ENCODE measurements at regions not wholly inside any gene's neighbourhood (a gene's known extent, or its start where the extent isn't known, plus 50 kb on each side); places are given as distances from the start of the nearest gene placed in this dataset.

DNA sequence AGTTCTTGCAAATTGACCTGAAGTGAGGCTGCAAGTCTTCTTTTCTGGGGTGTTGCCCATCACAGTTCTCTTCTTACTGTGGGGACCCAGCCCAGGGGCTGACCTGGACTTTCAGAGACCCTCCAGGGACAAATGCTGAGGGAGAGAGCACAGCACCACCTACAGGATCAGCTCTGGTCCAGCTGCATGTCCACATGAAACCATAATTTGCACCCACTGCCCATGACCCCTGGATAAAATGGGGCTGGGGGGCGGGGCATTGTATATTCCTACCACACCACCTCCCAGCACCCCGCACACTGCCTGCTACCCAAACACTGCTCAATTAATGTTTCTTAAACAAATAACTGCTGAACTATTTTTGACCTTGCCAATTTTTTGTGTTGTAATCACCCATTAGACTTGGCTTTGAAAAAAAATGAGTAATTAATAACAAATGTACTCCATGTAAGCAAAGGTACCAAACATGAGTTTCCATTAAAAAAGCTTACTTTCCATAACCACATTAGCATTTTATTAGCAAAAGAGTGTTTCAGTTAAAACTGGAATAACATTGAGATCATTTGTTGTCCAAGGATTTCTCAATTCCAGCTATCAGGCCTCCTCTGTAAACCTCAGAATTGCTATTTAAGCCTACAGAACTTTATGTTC, 168.0 kb upstream of the RAB4A start:
- Histone ChIP-seq H3K4me3 (ENCODE audit: low read length in 2 of 2) (no peak overlapping the region), H3K27me3 (ENCODE audit: control insufficient read depth in 1 of 2, insufficient read depth in 2 of 2, low read length in 2 of 2) (peaks cover 0 to 2% of the 10 kb centered on the region in 2 donors), H3K4me1 (ENCODE audit: control insufficient read depth, insufficient read depth, low read length) (peaks cover 8% of the 10 kb centered on the region), H3K9ac (ENCODE audit: low read length in 2 of 2) (no peak overlapping the region), H3K9me3 (ENCODE audit: control insufficient read depth in 2 of 2, low read length in 2 of 2) (no peaks in the 10 kb centered on the region), H3K27ac (ENCODE audit: low read length) (no peak overlapping the region), H3K36me3 (ENCODE audit: control insufficient read depth in 2 of 2, insufficient read depth in 2 of 2, low read length in 2 of 2) (no peaks in the 10 kb centered on the region)

DNA sequence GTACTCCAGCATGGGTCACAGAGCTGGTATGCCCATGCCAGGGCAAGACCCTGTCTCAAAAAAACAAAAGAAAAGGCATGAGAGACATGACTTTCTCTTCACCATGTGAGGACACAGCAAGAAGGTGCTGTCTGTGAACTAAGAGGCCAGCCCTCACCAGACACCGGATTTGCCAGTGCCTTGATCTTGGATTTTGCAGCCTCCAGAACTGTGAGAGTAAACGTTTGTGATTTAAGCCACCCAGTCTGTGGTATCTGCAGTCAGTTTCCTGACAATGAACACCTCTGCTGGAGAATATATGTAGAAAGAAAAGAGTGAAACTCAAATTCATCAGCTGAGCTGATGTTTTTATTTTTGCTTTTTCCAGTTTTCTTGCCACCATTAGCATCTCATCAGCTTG, 166.3 kb upstream of the RAB4A start:
- Histone ChIP-seq H3K9ac (ENCODE audit: low read length in 2 of 2) (no peak overlapping the region), H3K9me3 (ENCODE audit: control insufficient read depth in 2 of 2, low read length in 2 of 2) (no peaks in the 10 kb centered on the region), H3K27ac (ENCODE audit: low read length) (no peak overlapping the region), H3K27me3 (ENCODE audit: control insufficient read depth in 1 of 2, insufficient read depth in 2 of 2, low read length in 2 of 2) (peaks cover 0 to 2% of the 10 kb centered on the region in 2 donors), H3K36me3 (ENCODE audit: control insufficient read depth in 2 of 2, insufficient read depth in 2 of 2, low read length in 2 of 2) (no peaks in the 10 kb centered on the region), H3K4me3 (ENCODE audit: low read length in 2 of 2) (no peak overlapping the region), H3K4me1 (ENCODE audit: control insufficient read depth, insufficient read depth, low read length) (peaks cover 25% of the 10 kb centered on the region)

DNA sequence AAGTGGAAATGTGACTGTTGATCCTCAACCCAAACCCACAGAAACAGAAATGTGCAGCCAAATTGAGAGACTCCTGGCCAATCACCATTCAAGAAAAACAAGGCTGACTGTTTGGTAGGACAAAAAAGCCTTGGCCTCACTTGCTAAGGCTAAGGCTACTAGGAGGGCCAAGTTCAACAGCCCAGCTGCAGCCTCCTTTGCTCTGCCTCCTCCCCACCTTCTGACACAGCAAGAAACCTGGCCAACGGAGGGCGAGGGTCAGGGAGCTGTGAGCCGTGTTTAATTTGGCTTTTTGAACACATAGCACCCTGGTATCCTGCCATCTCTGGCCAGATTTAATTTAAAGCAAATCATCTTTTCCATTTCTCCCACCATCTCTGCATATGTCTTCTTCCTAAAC, 165.8 kb upstream of the RAB4A start:
- Histone ChIP-seq H3K27me3 (ENCODE audit: control insufficient read depth in 1 of 2, insufficient read depth in 2 of 2, low read length in 2 of 2) (peaks cover 0 to 2% of the 10 kb centered on the region in 2 donors), H3K27ac (ENCODE audit: low read length) (no peak overlapping the region), H3K36me3 (ENCODE audit: control insufficient read depth in 2 of 2, insufficient read depth in 2 of 2, low read length in 2 of 2) (no peaks in the 10 kb centered on the region), H3K9ac (ENCODE audit: low read length in 2 of 2) (no peak overlapping the region), H3K9me3 (ENCODE audit: control insufficient read depth in 2 of 2, low read length in 2 of 2) (no peaks in the 10 kb centered on the region), H3K4me1 (ENCODE audit: control insufficient read depth, insufficient read depth, low read length) (peaks cover 29% of the 10 kb centered on the region), H3K4me3 (ENCODE audit: low read length in 2 of 2) (no peak overlapping the region)

DNA sequence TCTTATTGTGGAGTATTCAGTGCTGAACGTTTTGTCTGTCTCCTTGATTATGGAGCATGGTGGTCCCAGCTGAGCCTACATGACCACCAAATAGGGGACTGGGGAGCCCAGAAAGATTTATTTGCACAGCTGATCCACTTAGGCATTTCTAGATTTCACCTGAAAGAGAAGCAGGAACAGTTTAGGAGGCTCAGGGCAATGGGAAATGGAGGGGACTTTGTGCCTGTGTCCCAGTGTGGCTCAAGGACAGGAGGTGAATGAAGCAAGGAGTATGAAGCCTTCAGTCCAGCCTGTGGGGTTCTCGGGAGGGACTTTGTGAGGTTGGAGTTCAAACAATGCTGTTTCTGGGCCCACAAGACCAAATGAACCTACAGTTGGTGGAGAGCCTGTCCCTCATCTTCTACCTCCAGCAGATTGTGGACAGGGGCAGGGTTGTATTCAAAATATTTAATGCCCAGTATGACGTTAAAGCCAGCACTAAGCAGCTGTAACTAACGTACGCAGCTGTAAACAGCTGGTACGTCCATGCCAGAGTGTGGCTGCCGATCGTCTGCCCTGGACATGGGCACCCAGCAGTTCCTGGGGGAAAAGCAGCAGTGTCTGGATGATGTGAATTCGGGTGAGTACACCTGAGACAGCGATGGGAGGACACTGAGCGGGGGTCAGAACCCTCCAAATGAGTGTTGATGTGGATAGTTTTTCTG, 164.9 kb upstream of the RAB4A start:
- Histone ChIP-seq H3K9me3 (ENCODE audit: control insufficient read depth in 2 of 2, low read length in 2 of 2) (no peaks in the 10 kb centered on the region), H3K27ac (ENCODE audit: low read length) (no peak overlapping the region), H3K27me3 (ENCODE audit: control insufficient read depth in 1 of 2, insufficient read depth in 2 of 2, low read length in 2 of 2) (peaks cover 0 to 2% of the 10 kb centered on the region in 2 donors), H3K4me3 (ENCODE audit: low read length in 2 of 2) (no peak overlapping the region), H3K9ac (ENCODE audit: low read length in 2 of 2) (no peak overlapping the region), H3K4me1 (ENCODE audit: control insufficient read depth, insufficient read depth, low read length) (peaks cover 36% of the 10 kb centered on the region), H3K36me3 (ENCODE audit: control insufficient read depth in 2 of 2, insufficient read depth in 2 of 2, low read length in 2 of 2) (no peaks in the 10 kb centered on the region)

DNA sequence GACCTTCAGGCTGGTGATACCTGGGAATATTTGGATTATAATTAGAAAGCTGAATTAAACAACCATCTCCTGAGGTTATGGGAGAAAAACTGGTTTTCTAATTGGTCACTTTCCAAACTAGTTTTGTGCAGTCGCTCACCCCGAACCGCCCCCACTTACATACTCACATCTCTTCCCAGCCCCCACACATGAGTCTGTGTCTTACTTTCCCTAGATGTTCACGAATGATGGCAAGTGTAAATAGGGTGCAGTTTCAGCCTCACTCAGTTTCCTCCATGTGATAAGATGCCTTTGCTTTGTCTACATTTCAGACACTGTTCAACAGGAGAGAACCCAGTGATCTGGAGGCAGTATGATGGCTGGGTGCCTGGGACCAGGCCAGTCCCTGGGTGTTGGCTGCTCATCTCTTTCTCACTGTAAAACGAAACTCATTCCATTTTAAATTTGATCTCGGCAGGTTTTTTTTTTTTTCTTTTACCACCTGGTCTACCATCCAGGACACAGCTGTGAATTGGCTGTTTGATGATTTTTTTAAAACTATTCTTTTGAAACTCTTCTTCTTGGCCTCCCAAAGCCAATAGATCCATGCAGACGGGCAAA, 164.3 kb upstream of the RAB4A start:
- H3K36me3 ChIP-seq (ENCODE audit: control insufficient read depth in 2 of 2, insufficient read depth in 2 of 2, low read length in 2 of 2), result no peaks in the 10 kb centered on the region
- H3K4me3 ChIP-seq (ENCODE audit: low read length in 2 of 2), result no peak overlapping the region
- H3K27ac ChIP-seq (ENCODE audit: low read length), result no peak overlapping the region
- peaks cover 0 to under 1% of the 10 kb centered on the region in 2 donors for H3K27me3 ChIP-seq (ENCODE audit: control insufficient read depth in 1 of 2, insufficient read depth in 2 of 2, low read length in 2 of 2)
- peaks cover 42% of the 10 kb centered on the region for H3K4me1 ChIP-seq (ENCODE audit: control insufficient read depth, insufficient read depth, low read length)
- H3K9me3 ChIP-seq (ENCODE audit: control insufficient read depth in 2 of 2, low read length in 2 of 2), result no peaks in the 10 kb centered on the region
- H3K9ac ChIP-seq (ENCODE audit: low read length in 2 of 2), result no peak overlapping the region

DNA sequence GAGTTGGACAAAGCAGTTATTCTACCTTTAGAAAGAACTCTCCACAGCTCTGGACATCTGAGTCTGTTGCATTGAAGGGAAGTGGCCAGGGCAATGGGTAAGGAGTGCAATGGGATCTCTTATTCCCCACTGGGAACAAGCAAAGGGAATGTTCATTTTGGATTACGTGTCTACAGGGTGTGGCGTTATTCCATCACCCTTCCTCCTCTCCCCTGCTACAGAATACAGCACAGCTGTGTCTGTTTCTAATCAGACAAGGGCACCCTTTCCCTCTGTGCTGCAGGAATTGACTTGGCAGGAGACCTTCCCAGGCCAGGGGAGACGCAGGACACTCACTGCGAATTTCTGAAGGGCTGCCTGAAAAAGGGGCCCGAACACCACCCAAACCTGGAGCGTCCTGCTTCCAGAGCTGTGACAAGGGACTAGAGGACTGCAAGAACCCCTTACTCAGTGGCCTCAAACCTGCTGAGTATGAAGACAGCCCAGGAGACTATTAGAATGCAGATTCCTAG, 163.6 kb upstream of the RAB4A start:
- H3K27ac ChIP-seq (ENCODE audit: low read length), result no peak overlapping the region
- no peaks in the 10 kb centered on the region for H3K27me3 ChIP-seq (ENCODE audit: control insufficient read depth in 1 of 2, insufficient read depth in 2 of 2, low read length in 2 of 2)
- no peak overlapping the region for H3K4me3 ChIP-seq (ENCODE audit: low read length in 2 of 2)
- H3K4me1 ChIP-seq (ENCODE audit: control insufficient read depth, insufficient read depth, low read length), result peaks cover 48% of the 10 kb centered on the region
- H3K9ac ChIP-seq (ENCODE audit: low read length in 2 of 2), result no peak overlapping the region
- no peaks in the 10 kb centered on the region for H3K9me3 ChIP-seq (ENCODE audit: control insufficient read depth in 2 of 2, low read length in 2 of 2)
- no peaks in the 10 kb centered on the region for H3K36me3 ChIP-seq (ENCODE audit: control insufficient read depth in 2 of 2, insufficient read depth in 2 of 2, low read length in 2 of 2)

DNA sequence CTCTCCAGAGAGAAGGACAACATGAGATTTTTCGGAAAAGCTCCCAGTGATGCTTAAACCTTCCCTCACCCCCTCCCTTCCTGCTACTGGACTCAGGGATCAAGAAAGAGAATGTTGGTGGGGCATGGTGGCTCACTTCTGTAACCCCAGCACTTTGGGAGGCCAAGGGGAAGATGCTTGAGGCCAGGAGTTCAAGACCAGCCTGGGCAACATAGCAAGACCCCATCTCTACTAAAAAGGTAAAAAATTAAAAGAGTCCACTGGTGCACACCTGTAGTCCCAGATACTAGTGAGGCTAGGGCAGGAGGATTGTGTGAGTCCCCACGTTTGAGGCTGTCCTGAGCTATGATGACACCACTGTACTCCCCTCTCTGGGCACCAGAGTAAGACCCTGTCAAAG, 162.9 kb upstream of the RAB4A start:
- H3K27ac ChIP-seq (ENCODE audit: low read length), result peak overlapping the region; percentile 66

DNA sequence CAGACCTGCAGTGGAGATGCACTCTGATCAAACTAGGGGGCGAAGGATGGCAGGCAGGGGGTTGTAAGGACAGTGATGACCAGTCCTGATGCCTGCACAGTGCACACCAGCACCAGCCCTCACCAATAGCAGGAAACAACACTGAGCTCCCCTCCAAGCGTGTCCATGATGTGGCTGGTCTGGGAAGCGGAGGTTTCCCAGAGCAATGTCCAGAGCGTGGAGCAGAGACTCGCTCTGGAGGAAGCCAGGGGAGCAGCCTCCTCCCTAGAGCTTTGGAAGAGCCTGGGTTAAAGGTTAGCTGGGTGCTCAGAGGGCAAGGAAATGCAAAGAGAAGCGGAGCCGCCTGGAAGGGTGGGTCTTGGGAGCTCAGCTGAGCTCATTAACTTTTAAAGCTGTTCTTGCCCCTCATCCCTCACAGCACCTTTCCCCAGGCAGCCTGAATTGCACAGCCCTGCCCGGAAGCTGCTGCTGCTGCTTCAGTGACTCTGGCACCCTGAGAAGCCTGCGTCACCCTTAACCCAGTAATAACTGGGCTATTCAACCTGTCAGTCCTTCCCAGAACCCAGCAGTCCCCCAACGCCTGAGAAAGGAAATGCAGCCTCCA, 162.2 kb upstream of the RAB4A start:
- Histone ChIP-seq H3K9me3 (ENCODE audit: control insufficient read depth in 2 of 2, low read length in 2 of 2) (no peaks in the 10 kb centered on the region), H3K9ac (ENCODE audit: low read length in 2 of 2) (peak overlapping the region in 1 of 2 donors; percentile 29), H3K4me3 (ENCODE audit: low read length in 2 of 2) (no peak overlapping the region), H3K4me1 (ENCODE audit: control insufficient read depth, insufficient read depth, low read length) (peaks cover 60% of the 10 kb centered on the region), H3K27me3 (ENCODE audit: control insufficient read depth in 1 of 2, insufficient read depth in 2 of 2, low read length in 2 of 2) (no peaks in the 10 kb centered on the region), H3K36me3 (ENCODE audit: control insufficient read depth in 2 of 2, insufficient read depth in 2 of 2, low read length in 2 of 2) (no peaks in the 10 kb centered on the region), H3K27ac (ENCODE audit: low read length) (peak overlapping the region; percentile 66)

More for the DNA sequence above, 162.9 kb upstream of the RAB4A start:
- Histone ChIP-seq H3K4me3 (ENCODE audit: low read length in 2 of 2) (no peak overlapping the region), H3K4me1 (ENCODE audit: control insufficient read depth, insufficient read depth, low read length) (peaks cover 53% of the 10 kb centered on the region), H3K36me3 (ENCODE audit: control insufficient read depth in 2 of 2, insufficient read depth in 2 of 2, low read length in 2 of 2) (no peaks in the 10 kb centered on the region), H3K27me3 (ENCODE audit: control insufficient read depth in 1 of 2, insufficient read depth in 2 of 2, low read length in 2 of 2) (no peaks in the 10 kb centered on the region), H3K9ac (ENCODE audit: low read length in 2 of 2) (no peak overlapping the region), H3K9me3 (ENCODE audit: control insufficient read depth in 2 of 2, low read length in 2 of 2) (no peaks in the 10 kb centered on the region)

DNA sequence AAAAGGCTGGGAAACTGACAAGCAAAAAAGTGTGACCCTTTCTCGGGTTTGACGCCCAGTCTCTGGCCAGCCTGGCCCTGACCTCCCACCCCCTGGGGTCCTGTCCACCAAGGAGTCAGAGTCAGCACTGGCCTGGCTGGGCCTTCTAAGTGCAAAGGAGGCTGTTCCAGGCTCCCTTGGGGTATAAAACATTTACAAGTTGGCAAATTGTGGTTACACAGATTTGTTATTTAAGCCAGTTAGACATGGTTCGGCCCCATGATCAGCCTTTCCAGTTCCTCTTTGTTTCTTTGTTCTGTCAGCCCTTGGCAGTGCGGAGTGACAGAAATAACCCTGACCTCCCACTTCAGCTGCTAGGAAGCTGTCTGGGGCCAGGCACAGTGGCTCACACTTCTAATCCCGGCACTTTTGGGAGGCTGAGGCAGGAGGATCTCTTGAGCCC, 161.6 kb upstream of the RAB4A start:
- peak overlapping the region in 1 of 2 donors; percentile 61 for H3K9ac ChIP-seq (ENCODE audit: low read length in 2 of 2)
- H3K27me3 ChIP-seq (ENCODE audit: control insufficient read depth in 1 of 2, insufficient read depth in 2 of 2, low read length in 2 of 2), result no peaks in the 10 kb centered on the region
- no peaks in the 10 kb centered on the region for H3K36me3 ChIP-seq (ENCODE audit: control insufficient read depth in 2 of 2, insufficient read depth in 2 of 2, low read length in 2 of 2)
- H3K4me1 ChIP-seq (ENCODE audit: control insufficient read depth, insufficient read depth, low read length), result peaks cover 66% of the 10 kb centered on the region
- no peaks in the 10 kb centered on the region for H3K9me3 ChIP-seq (ENCODE audit: control insufficient read depth in 2 of 2, low read length in 2 of 2)
- H3K4me3 ChIP-seq (ENCODE audit: low read length in 2 of 2), result no peak overlapping the region
- peak overlapping the region; percentile 66 for H3K27ac ChIP-seq (ENCODE audit: low read length)

DNA sequence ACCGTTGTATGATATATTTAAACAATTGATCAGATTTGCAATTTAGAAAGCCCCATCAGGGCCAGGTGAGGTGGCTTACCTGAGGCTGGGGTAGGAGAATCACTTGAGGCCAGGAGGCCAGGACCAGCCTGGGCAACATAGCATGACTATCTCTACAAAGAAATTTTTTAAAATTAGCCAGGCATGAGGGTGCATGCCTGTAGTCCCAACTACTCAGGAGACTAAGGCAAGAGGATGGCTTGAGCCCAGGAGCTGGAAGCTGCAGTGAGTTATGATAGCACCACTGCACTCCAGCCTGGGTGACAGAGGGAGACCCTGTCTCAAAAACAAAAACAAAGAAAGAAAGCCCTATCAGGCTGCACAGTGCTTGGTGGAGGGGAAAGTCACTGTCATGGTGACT, 159.9 kb upstream of the RAB4A start:
- Histone ChIP-seq H3K36me3 (ENCODE audit: control insufficient read depth in 2 of 2, insufficient read depth in 2 of 2, low read length in 2 of 2) (no peaks in the 10 kb centered on the region), H3K27ac (ENCODE audit: low read length) (peak overlapping the region; percentile 94), H3K9ac (ENCODE audit: low read length in 2 of 2) (no peak overlapping the region), H3K4me1 (ENCODE audit: control insufficient read depth, insufficient read depth, low read length) (peaks cover 82% of the 10 kb centered on the region), H3K27me3 (ENCODE audit: control insufficient read depth in 1 of 2, insufficient read depth in 2 of 2, low read length in 2 of 2) (no peaks in the 10 kb centered on the region), H3K9me3 (ENCODE audit: control insufficient read depth in 2 of 2, low read length in 2 of 2) (no peaks in the 10 kb centered on the region), H3K4me3 (ENCODE audit: low read length in 2 of 2) (no peak overlapping the region)

All from stomach smooth muscle (tissue), 2 donors.